GM18517 (cell line): ENCODE measurements at regions not wholly inside any gene's neighbourhood (a gene's known extent, or its start where the extent isn't known, plus 50 kb on each side); places are given as distances from the start of the nearest gene placed in this dataset.
A peak's percentile ranks its signal among the peaks of the same experiment; 100 is the strongest.
"Not testable (repeated sequence)": the region's sequence is repeated elsewhere in the genome, so short reads cannot be mapped to it uniquely, and the experiment has no call there.

Experiments used
- ATAC-seq: cut with Tn5 transposase; IDR thresholded peaks from one replicate; pipeline ENCODE4 v1.9.1; 2021; ENCODE audit warnings: mild to moderate bottlenecking, moderate library complexity; ENCODE audit not compliant: unreplicated experiment

- no peak for ATAC-seq
Observed at GRCh38 chr7:29649028-29649716, 85.5 kb downstream of the PRR15 start.

- ATAC-seq, result no peak
Observed at GRCh38 chr7:29649876-29650275, 86.2 kb downstream of the PRR15 start.

GRCh38 chr7:29651477-29651876 lies 87.8 kb downstream of the PRR15 start:
- ATAC-seq, result no peak

- ATAC-seq, result no peak
Observed at GRCh38 chr7:29652556-29652955, 88.9 kb downstream of the PRR15 start.

GRCh38 chr7:29654340-29654739 lies 90.7 kb downstream of the PRR15 start:
- ATAC-seq, result not testable (repeated sequence)

- no peak for ATAC-seq
Observed at GRCh38 chr7:29657288-29657687, 93.7 kb downstream of the PRR15 start.

- no peak for ATAC-seq
Observed at GRCh38 chr7:29657856-29658255, 94.2 kb downstream of the PRR15 start.

GRCh38 chr7:29659213-29659612 lies 95.6 kb downstream of the PRR15 start:
- ATAC-seq, result not testable (repeated sequence)

GRCh38 chr7:29662899-29663298 lies 99.3 kb downstream of the PRR15 start:
- not testable (repeated sequence) for ATAC-seq

- ATAC-seq, result not testable (repeated sequence)
Observed at GRCh38 chr7:29664999-29665398, 101.4 kb downstream of the PRR15 start.

GRCh38 chr7:29667096-29667669 lies 103.5 kb downstream of the PRR15 start:
- not testable (repeated sequence) for ATAC-seq

GRCh38 chr7:29671286-29671685 lies 107.7 kb downstream of the PRR15 start:
- not testable (repeated sequence) for ATAC-seq

GRCh38 chr7:29673635-29674034 lies 110.0 kb downstream of the PRR15 start:
- not testable (repeated sequence) for ATAC-seq

- ATAC-seq, result not testable (repeated sequence)
Observed at GRCh38 chr7:29674626-29675025, 111.0 kb downstream of the PRR15 start.

GRCh38 chr7:29677254-29677653 lies 113.6 kb downstream of the PRR15 start:
- ATAC-seq, result not testable (repeated sequence)

GRCh38 chr7:29679963-29680362 lies 116.3 kb downstream of the PRR15 start:
- not testable (repeated sequence) for ATAC-seq

- ATAC-seq, result not testable (repeated sequence)
Observed at GRCh38 chr7:29680601-29681000, 117.0 kb downstream of the PRR15 start.

- ATAC-seq, result peak; percentile 15
Observed at GRCh38 chr7:29684151-29684786, 120.6 kb downstream of the PRR15 start.

- peak; percentile 66 for ATAC-seq
Observed at GRCh38 chr7:29684787-29685650, 121.3 kb upstream of the WIPF3 start.

GRCh38 chr7:29685651-29686271 lies 120.5 kb upstream of the WIPF3 start:
- not testable (repeated sequence) for ATAC-seq

- ATAC-seq, result not testable (repeated sequence)
Observed at GRCh38 chr7:29690510-29690909, 115.8 kb upstream of the WIPF3 start.
